GM19025 (cell line): ENCODE measurements at regions not wholly inside any gene's neighbourhood (a gene's known extent, or its start where the extent isn't known, plus 50 kb on each side); places are given as distances from the start of the nearest gene placed in this dataset.

Experiments used
- ATAC-seq: cut with Tn5 transposase; IDR thresholded peaks from one replicate; pipeline ENCODE4 v1.9.1; 2021; ENCODE audit warnings: mild to moderate bottlenecking, low read depth, moderate library complexity; ENCODE audit not compliant: unreplicated experiment

DNA sequence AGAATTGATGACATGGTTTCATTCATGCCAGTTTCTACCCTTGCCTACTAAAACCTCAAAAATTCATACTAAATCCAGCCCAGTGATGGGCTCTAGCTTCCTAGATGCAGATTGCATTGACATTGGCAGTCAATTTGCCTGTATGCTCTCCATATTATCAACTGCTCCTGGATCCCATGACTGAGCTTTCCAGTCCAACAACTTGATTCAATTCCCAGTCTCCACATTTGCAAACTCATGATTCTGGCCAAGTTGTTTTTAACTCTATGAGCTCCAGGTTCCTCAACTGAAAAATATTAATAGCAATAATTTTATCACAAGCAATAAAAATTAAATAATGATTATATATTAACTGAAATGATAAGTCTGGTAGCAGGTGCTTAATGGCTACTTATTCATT, 51.0 kb upstream of the DSC1 start:
- no peak for ATAC-seq

DNA sequence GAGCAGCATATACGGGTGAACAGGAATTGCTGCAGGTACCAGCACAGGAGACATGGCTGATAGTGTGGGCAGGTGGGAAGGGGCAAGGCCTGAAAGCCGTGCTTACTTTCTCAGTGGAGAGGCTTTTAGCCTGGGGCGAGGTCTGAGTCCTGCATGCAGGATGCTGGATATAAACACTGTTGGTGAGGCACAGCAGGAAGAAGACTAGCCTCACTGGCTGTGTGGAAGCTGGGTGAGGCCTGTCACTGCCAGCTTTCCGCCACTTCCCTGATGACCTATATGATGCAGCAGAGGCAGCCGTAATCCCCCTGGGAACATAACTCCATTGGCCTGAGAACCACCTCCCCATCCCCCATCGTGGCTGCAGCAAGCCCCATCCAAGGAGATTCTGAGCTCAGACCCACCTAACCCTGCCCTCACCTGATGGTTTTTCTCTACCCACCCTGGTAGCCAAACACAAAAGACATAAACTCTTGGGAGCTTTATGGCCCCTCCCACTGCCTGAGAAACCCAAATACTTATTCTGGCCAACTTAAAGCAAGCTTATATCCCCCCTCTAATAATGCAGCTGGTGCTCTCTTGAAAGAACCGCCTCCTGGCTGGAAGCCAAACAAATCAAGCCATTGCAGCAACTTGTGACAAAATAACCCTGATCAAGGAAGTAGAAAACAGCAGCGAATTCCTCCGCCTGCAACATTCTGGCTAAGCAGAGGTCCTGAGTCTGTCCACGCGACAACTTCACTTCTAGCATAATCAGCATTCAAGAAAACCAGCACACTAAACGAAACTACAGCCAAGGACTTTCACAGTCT, 54.6 kb upstream of the DSC1 start:
- no peak for ATAC-seq

DNA sequence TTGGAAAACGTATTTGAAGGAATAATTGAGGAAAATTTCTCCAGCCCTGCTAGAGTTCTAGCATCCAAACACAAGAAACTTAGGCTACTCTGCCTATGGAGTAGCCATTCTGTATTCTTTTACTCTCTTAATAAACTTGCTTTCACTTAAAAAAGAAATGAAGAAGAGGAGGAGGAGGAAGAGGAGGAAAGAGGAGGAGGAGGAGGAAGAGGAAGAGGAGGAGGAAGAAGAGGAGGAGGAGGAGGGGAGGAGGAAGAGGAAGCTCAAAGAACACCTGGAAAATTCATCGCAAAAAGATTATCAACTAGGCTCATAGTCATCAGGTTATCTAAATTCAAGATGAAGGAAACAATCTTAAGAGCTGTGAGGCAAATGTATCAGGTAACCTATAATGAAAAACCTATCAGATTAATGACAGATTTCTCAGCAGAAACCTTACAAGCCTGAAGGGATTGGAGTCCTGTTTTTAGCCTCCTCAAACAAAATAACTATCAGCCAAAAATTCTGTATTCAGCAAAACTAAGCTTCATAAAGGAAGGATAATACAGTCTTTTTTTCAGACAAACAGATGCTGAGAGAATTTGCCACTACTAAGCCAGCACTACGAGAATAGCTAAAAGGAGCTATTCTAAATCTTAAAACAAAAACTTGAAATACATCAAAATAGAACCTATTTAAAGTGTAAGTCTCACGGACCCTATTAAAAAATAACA, 56.2 kb upstream of the DSC1 start:
- ATAC-seq: no peak

DNA sequence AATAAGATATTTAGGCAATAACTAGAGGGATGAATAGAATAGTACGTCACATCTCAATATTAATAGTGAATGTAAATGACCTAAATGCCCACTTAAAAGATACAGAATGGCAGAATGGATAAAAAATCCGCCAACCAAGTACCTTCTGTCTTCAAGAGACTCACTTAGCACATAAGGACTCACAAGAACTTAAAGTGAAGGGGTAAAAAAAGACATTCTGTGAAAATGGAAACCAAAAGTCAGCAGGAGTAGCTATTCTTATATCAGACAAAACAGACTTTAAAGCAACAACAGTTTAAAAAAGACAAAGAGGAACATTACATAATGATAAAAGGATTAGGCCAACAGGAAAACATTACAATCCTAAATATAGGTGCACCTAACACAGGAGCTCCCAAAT, 56.7 kb upstream of the DSC1 start:
- no peak for ATAC-seq

DNA sequence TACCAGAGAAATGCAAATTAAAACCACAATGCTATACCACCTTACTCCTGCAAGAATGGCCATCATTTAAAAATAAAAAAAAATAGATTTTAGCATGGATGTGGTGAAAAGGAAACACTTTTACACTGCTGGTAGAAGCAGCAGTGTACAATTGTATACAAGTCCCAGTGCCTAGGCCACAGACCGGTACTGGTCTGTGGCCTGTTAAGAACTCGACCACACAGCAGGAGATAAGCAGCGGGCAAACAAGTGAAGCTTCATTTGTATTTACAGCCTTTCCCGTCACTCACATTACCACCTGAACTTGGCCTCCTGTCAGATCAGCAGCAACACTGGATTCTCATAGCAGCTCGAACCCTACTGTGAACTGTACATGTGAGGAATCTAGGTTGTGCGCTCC, 60.7 kb upstream of the DSC1 start:
- no peak for ATAC-seq

GRCh38 chr18:31225668-31226067, 63.0 kb upstream of the DSC1 start:
- no peak for ATAC-seq

DNA sequence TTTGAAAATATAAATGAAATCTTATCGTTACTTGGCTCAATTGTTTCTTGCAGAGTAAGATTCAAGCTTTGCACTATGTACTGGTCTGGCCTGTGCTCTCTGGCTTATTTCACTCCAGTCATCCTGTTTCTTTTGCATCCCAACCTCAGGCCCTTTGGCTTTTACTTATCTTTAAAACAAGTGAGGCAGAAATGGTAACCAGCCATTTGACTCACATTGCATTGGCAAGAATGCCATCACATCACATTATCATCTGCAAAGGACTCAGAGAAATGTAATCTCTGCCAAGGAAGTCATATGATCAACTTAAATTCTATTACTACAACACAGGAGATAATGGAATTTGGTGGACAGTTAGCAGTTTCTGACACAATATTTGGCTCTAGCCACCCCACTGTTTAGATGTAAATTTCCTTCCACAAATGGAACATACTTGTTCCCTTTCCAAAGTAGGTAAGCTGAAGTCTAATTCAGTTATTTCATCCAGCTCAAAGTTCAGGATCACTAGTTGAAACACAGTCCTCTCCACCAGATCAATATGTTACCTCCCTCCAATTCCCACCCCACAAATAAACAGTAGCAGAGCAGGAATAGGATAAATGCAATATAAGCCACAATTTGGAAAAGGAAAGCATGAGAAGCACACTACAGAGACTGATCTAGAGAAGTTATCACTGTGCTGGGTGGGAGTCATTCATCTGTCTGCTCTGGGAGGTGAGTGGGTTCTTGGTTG, 65.0 kb upstream of the DSC1 start:
- ATAC-seq: no peak

GRCh38 chr18:31229829-31230228, 67.2 kb upstream of the DSC1 start:
- ATAC-seq: no peak

GRCh38 chr18:31230495-31230894, 67.8 kb upstream of the DSC1 start:
- peak; percentile 75 for ATAC-seq

DNA sequence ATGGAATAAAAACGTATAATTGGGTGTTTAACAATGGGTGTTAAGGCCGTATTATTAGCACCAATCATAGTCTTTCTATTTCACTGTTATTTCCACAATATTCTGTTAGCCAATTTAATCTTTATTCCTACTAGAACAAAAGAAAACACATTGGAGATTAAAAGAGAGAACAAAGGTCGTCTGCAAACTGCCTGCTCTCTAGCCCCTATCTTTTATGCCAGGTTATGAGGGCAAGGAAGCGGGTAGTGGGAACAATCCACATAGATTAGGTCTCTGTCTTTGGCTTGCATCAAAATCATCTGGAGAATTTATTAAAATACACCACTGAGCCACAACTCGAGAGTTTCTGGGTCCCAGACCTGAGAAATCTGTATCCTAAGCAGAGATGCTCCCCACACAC, 69.4 kb upstream of the DSC1 start:
- no peak for ATAC-seq

GRCh38 chr18:31232775-31233424, 70.2 kb upstream of the DSC1 start:
- ATAC-seq: no peak

GRCh38 chr18:31233621-31234275, 71.1 kb upstream of the DSC1 start:
- no peak for ATAC-seq

DNA sequence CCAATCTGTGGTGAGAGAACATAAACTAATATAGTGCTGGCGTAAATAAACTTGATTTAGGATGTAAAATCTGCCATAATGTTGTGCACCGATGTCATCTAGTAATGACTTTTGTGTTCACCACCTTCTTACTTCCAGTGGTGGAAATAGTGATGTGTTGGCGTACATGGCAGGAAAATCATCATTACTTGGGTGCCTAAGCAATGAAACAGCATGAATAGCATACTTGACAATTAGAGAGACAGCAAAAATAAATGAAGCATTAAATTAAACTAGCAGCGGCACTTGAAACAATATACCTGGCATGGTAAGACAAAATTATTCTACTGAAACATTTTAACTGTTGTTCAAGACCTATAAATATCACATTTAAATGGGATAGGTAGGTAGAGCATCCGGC, 73.2 kb upstream of the DSC1 start:
- ATAC-seq: no peak

DNA sequence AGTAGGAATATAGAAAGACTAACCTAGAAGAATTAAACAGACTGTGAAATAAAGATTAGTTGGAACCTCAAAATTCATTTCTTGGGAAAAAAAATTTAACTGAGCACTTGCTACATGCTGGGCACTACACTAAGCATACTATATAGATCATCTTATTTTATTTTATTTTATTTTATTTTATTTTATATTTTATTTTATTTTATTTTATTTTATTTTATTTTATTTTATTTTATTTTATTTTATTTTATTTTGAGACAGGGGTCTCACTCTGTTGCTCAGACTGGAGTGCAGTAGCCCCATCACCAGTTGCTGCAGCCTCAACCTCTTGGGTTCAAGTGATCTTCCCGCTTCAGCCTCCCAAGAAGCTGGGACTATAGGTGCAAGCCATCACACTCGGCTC, 74.5 kb upstream of the DSC1 start:
- no peak for ATAC-seq

GRCh38 chr18:31241425-31241824, 76.5 kb upstream of the DSG1 start:
- no peak for ATAC-seq

DNA sequence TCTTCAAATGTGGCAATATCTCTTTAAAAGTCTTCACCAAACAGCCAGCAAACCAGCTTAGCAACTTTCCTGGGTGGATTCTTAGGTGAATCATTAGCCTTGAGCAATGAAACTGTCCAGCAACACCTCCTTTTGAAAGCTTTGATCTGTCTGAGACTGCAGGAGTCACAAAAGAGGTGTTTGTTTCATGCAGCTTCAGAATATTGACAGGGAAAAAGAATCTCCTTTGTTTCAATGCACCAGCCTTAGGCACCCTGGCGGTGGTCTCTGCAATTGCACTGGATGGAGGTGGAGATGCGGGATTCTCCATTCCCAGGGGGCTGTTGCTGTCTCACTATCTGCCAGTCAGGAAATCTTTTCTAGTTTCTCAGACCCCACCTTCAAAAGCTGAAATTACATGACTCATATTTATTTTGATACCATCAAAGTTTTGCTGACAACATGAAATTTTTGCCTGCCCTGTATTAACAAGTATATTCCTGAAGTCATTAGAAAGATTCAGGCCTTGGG, 76.0 kb upstream of the DSG1 start:
- ATAC-seq: peak; percentile 72

DNA sequence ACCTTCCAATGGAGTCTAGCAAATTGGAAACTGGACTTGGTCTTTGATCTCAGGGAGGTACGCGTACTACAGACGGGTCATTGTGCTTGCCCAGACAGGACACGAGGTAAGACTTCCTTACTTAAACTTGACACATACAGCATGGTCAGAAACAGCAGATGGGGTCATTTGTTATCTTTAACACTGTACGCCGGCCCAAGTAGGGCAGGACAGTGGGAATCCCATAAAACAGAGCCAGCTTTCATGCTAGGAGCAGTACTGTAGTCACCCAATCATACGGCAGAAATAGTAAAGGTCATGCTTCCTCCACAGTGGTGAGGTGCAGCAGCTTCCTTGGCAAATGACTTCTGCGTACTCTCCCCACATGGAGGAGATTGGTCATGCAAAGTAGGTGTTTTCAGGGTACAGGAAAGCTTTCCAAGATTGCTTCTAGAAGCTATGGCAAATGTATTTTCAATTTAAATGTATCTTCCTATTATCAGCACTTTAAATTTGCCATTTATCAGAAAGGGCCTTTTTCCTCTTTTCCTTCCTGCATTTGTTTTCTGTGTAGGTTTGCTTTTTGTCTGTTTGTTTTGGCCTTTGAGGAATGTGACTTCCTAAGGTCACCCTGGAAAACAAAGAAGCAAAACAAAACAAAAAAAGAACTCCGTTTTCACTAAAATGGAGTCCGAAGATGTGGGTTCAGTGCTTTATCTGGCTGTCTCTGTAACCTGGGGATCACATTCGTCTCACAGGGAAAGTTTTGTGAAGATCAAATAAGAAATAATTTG, 74.0 kb upstream of the DSG1 start:
- ATAC-seq: no peak

GRCh38 chr18:31244771-31245394, 73.1 kb upstream of the DSG1 start:
- no peak for ATAC-seq

DNA sequence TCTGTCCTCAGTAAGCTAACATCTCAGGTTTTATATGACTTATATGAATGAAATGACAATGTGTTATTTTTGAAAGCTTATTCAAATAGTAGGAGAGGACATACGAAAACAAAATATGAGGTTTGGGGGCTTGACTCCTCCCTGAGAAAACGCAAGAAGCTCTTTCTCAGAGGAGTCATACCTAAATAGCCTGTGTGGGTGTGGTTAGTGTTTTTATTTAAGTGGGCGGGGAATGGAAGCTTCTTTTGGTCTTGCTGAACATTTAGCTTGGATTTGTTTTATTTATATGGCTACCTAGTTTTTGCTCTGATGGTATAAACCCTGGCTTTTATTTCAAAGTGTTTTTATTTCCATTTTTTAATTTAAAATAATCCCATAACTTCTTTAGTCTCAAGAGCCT, 72.1 kb upstream of the DSG1 start:
- no peak for ATAC-seq
